HG03159 (cell line): ENCODE measurements at regions not wholly inside any gene's neighbourhood (a gene's known extent, or its start where the extent isn't known, plus 50 kb on each side); places are given as distances from the start of the nearest gene placed in this dataset.

ENCODE experiments used
- ATAC-seq: cut with Tn5 transposase; IDR thresholded peaks from one replicate; pipeline ENCODE4 v1.9.1; 2021; ENCODE audit warnings: mild to moderate bottlenecking, moderate library complexity; ENCODE audit not compliant: unreplicated experiment

- no peak for ATAC-seq
These were observed 326.4 kb downstream of the MEI4 start for GRCh38 chr6:77979204-77979603.

- ATAC-seq: peak; percentile 88
These were observed 333.7 kb downstream of the MEI4 start for GRCh38 chr6:77986380-77987034.

GRCh38 chr6:77987035-77987384 is 334.2 kb downstream of the MEI4 start:
- peak; percentile 22 for ATAC-seq

- no peak for ATAC-seq
These were observed 357.3 kb downstream of the MEI4 start for GRCh38 chr6:78010130-78010529.

GRCh38 chr6:78020586-78020985 is 367.7 kb downstream of the MEI4 start:
- ATAC-seq: no peak

GRCh38 chr6:78025502-78025901 is 372.7 kb downstream of the MEI4 start:
- no peak for ATAC-seq

GRCh38 chr6:78031228-78031627 is 378.4 kb downstream of the MEI4 start:
- no peak for ATAC-seq

GRCh38 chr6:78059171-78059570 is 406.3 kb downstream of the MEI4 start:
- no peak for ATAC-seq

GRCh38 chr6:78062993-78063392 is 410.2 kb downstream of the MEI4 start:
- no peak for ATAC-seq

- ATAC-seq: no peak
These were observed 423.5 kb downstream of the MEI4 start for GRCh38 chr6:78076371-78076770.

GRCh38 chr6:78089531-78089930 is 436.7 kb downstream of the MEI4 start:
- no peak for ATAC-seq

- no peak for ATAC-seq
These were observed 441.1 kb downstream of the MEI4 start for GRCh38 chr6:78093906-78094305.

- ATAC-seq: no peak
These were observed 448.5 kb downstream of the MEI4 start for GRCh38 chr6:78101387-78101786.

GRCh38 chr6:78110641-78111040 is 457.8 kb downstream of the MEI4 start:
- no peak for ATAC-seq

GRCh38 chr6:78117966-78118365 is 465.1 kb downstream of the MEI4 start:
- no peak for ATAC-seq

- no peak for ATAC-seq
These were observed 478.7 kb downstream of the MEI4 start for GRCh38 chr6:78131521-78131920.

- ATAC-seq: no peak
These were observed 480.0 kb downstream of the MEI4 start for GRCh38 chr6:78132671-78133410.

- ATAC-seq: no peak
These were observed 497.6 kb downstream of the MEI4 start for GRCh38 chr6:78150425-78150824.

GRCh38 chr6:78153976-78154375 is 501.1 kb downstream of the MEI4 start:
- ATAC-seq: no peak

GRCh38 chr6:78157606-78158005 is 504.8 kb downstream of the MEI4 start:
- ATAC-seq: no peak

- ATAC-seq: no peak
These were observed 536.1 kb downstream of the MEI4 start for GRCh38 chr6:78188891-78189290.

GRCh38 chr6:78192057-78192456 is 539.2 kb downstream of the MEI4 start:
- no peak for ATAC-seq

- ATAC-seq: no peak
These were observed 546.2 kb downstream of the MEI4 start for GRCh38 chr6:78199044-78199443.
